ENCODE measurements at regions not wholly inside any gene's neighbourhood (a gene's known extent, or its start where the extent isn't known, plus 50 kb on each side); places are given as distances from the start of the nearest gene placed in this dataset.

DNA sequence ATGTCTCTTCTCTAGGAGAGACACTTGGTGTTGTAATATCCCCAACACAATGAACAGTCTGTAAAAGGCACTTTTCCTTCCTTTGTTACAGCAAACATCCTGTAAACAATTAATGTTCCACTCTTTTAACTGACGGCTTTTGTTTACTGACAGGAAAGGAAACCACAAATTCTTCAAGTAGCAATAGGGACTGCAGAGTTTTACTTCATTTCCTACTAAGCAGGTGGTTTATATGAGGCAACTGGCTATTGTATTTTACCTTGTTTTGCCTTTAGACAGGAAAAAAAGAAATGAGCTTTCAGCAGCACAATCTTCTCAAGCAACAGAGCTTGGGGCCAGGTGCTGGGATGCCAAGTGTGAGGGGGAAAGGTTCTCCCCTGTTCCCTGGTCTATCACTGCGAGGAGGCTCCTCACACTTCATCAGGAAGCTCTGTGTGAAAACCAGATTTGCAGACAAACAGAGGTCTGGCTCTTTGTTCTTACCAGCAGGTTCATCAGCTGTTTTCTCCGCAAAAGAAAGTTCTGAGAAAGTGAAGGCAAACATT is 51.2 kb downstream of the SIPA1L2 start:
- TF ChIP-seq, protein P1, sequence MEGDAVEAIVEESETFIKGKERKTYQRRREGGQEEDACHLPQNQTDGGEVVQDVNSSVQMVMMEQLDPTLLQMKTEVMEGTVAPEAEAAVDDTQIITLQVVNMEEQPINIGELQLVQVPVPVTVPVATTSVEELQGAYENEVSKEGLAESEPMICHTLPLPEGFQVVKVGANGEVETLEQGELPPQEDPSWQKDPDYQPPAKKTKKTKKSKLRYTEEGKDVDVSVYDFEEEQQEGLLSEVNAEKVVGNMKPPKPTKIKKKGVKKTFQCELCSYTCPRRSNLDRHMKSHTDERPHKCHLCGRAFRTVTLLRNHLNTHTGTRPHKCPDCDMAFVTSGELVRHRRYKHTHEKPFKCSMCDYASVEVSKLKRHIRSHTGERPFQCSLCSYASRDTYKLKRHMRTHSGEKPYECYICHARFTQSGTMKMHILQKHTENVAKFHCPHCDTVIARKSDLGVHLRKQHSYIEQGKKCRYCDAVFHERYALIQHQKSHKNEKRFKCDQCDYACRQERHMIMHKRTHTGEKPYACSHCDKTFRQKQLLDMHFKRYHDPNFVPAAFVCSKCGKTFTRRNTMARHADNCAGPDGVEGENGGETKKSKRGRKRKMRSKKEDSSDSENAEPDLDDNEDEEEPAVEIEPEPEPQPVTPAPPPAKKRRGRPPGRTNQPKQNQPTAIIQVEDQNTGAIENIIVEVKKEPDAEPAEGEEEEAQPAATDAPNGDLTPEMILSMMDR (conservative IDR thresholded peaks at IDR 0.05; ENCODE audit: low read depth, low read length) = no peak
- no peak for TF ChIP-seq FOS (IDR thresholded peaks at IDR 0.05; ENCODE audit: low read depth, low read length)
- no peak for TF ChIP-seq MAFK (IDR thresholded peaks at IDR 0.05; ENCODE audit: low read depth, low read length)
- TF ChIP-seq SMC3 (IDR thresholded peaks at IDR 0.05; ENCODE audit: low read depth, low read length) = no peak
- TF ChIP-seq RAD21 (IDR thresholded peaks at IDR 0.05; ENCODE audit: low read length) = no peak
- TF ChIP-seq MXI1 (IDR thresholded peaks at IDR 0.05; ENCODE audit: borderline replicate concordance, low read depth, low read length) = no peak
- no peak for TF ChIP-seq CEBPB (IDR thresholded peaks at IDR 0.05; ENCODE audit: low read depth, low read length)
- no peak for TF ChIP-seq RFX5 (IDR thresholded peaks at IDR 0.05; ENCODE audit: low read depth, low read length)
- TF ChIP-seq CHD1 (IDR thresholded peaks at IDR 0.05; ENCODE audit: low read depth, low read length) = no peak
- no peak for TF ChIP-seq POLR2A (IDR thresholded peaks at IDR 0.05; ENCODE audit: low read depth, low read length)
- TF ChIP-seq BHLHE40 (IDR thresholded peaks at IDR 0.05; ENCODE audit: low read depth, low read length) = no peak
- TF ChIP-seq, protein P2, sequence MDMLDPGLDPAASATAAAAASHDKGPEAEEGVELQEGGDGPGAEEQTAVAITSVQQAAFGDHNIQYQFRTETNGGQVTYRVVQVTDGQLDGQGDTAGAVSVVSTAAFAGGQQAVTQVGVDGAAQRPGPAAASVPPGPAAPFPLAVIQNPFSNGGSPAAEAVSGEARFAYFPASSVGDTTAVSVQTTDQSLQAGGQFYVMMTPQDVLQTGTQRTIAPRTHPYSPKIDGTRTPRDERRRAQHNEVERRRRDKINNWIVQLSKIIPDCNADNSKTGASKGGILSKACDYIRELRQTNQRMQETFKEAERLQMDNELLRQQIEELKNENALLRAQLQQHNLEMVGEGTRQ (IDR thresholded peaks at IDR 0.05; ENCODE audit: low read depth, low read length) = no peak

Measured in IMR-90 (cell line).